Type B pancreatic cell (in vitro differentiated cells): ENCODE measurements at regions not wholly inside any gene's neighbourhood (a gene's known extent, or its start where the extent isn't known, plus 50 kb on each side); places are given as distances from the start of the nearest gene placed in this dataset.

Experiments used
- DNase-seq: peaks from one replicate; pipeline ENCODE4 v3.0.0; 2021; ENCODE audit warnings: mixed read lengths; ENCODE audit not compliant: unreplicated experiment; ENCODE audit errors: extremely low spot score
- H3K27ac Mint-ChIP-seq: 2 replicates; pipeline ENCODE4 v1.8.0; 2021; ENCODE audit warnings: mild to moderate bottlenecking, mixed read lengths
- H3K27me3 Mint-ChIP-seq: 2 replicates; pipeline ENCODE4 v1.8.0; 2021; ENCODE audit warnings: mixed read lengths
- H3K36me3 Mint-ChIP-seq: 2 replicates; pipeline ENCODE4 v1.8.0; 2021; ENCODE audit warnings: mixed read lengths
- H3K4me1 Mint-ChIP-seq: one replicate; pipeline ENCODE4 v1.8.0; 2021; ENCODE audit warnings: mixed read lengths; ENCODE audit not compliant: unreplicated experiment
- H3K4me3 Mint-ChIP-seq: 2 replicates; pipeline ENCODE4 v1.8.0; 2021; ENCODE audit warnings: mild to moderate bottlenecking, mixed read lengths
- H3K9me3 Mint-ChIP-seq: 2 replicates; pipeline ENCODE4 v1.8.0; 2021; ENCODE audit warnings: mixed read lengths
- CTCF ChIP-seq: fragments of 200-600 bp; sonication (generic); conservative IDR thresholded peaks from 2 replicates; pipeline ENCODE4 v1.5.0; 2021; ENCODE audit warnings: antibody characterized with exemption, mild to moderate bottlenecking

GRCh38 chr6:85364344-85364743 lies 85.5 kb upstream of the NT5E start:
- no peak for DNase-seq
- Mint-ChIP-seq H3K4me1 (peaks cover 7% of the 10 kb centered on the region), H3K27ac (peak overlapping the region; percentile 93), H3K4me3 (peak overlapping the region; percentile 63), H3K27me3 (no peaks in the 10 kb centered on the region), H3K36me3 (no peaks in the 10 kb centered on the region), H3K9me3 (no peaks in the 10 kb centered on the region)
- no peak for TF ChIP-seq CTCF

GRCh38 chr6:85363870-85364269 lies 86.0 kb upstream of the NT5E start:
- no peaks in the 10 kb centered on the region for H3K9me3 Mint-ChIP-seq
- H3K4me3 Mint-ChIP-seq, result peak overlapping the region; percentile 63
- TF ChIP-seq CTCF, result no peak
- H3K27me3 Mint-ChIP-seq, result no peaks in the 10 kb centered on the region
- peak overlapping the region; percentile 93 for H3K27ac Mint-ChIP-seq
- no peaks in the 10 kb centered on the region for H3K36me3 Mint-ChIP-seq
- H3K4me1 Mint-ChIP-seq, result peaks cover 7% of the 10 kb centered on the region
- DNase-seq, result no peak

GRCh38 chr6:85362652-85363310 lies 87.1 kb upstream of the NT5E start:
- no peaks in the 10 kb centered on the region for H3K36me3 Mint-ChIP-seq
- no peak for TF ChIP-seq CTCF
- H3K4me3 Mint-ChIP-seq, result no peak overlapping the region
- H3K4me1 Mint-ChIP-seq, result peaks cover 7% of the 10 kb centered on the region
- no peaks in the 10 kb centered on the region for H3K27me3 Mint-ChIP-seq
- no peaks in the 10 kb centered on the region for H3K9me3 Mint-ChIP-seq
- H3K27ac Mint-ChIP-seq, result peak overlapping the region; percentile 72
- DNase-seq, result no peak

GRCh38 chr6:85361643-85362014 lies 88.3 kb upstream of the NT5E start:
- Mint-ChIP-seq H3K27me3 (no peaks in the 10 kb centered on the region), H3K27ac (peak overlapping the region; percentile 93), H3K4me3 (peak overlapping the region; percentile 8), H3K4me1 (peaks cover 7% of the 10 kb centered on the region), H3K36me3 (no peaks in the 10 kb centered on the region), H3K9me3 (no peaks in the 10 kb centered on the region)
- TF ChIP-seq CTCF, result no peak
- no peak for DNase-seq

GRCh38 chr6:85360794-85361642 lies 88.9 kb upstream of the NT5E start:
- peaks cover 7% of the 10 kb centered on the region for H3K4me1 Mint-ChIP-seq
- H3K4me3 Mint-ChIP-seq, result peak overlapping the region; percentile 8
- H3K27me3 Mint-ChIP-seq, result no peaks in the 10 kb centered on the region
- H3K36me3 Mint-ChIP-seq, result no peaks in the 10 kb centered on the region
- DNase-seq, result no peak
- TF ChIP-seq CTCF, result no peak
- H3K27ac Mint-ChIP-seq, result peak overlapping the region; percentile 93
- no peaks in the 10 kb centered on the region for H3K9me3 Mint-ChIP-seq
